ENCODE measurements at regions not wholly inside any gene's neighbourhood (a gene's known extent, or its start where the extent isn't known, plus 50 kb on each side); places are given as distances from the start of the nearest gene placed in this dataset.

DNA sequence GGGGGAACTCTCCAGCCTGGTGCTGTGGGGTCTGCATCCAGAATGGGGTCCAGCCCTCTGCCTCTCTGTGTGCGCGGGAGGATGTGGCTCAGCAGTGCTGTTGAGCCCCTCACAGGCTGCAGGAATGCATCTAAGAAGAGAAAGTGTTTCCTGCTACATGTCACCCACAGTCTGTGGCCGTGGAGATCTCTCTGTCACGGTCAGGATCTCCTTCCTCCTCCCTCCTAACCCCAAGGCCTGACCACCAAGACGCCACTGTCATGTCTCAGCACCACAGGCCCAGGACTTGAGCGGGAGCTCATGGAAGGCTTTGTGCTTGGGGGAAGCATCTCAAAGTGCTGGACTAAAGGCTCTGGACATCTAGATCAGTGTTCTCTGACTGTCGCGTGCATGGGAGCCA lies 90.1 kb downstream of the SREK1 start:
- no peak for TF ChIP-seq YY1 (IDR thresholded peaks at IDR 0.05)
- TF ChIP-seq, protein P1, sequence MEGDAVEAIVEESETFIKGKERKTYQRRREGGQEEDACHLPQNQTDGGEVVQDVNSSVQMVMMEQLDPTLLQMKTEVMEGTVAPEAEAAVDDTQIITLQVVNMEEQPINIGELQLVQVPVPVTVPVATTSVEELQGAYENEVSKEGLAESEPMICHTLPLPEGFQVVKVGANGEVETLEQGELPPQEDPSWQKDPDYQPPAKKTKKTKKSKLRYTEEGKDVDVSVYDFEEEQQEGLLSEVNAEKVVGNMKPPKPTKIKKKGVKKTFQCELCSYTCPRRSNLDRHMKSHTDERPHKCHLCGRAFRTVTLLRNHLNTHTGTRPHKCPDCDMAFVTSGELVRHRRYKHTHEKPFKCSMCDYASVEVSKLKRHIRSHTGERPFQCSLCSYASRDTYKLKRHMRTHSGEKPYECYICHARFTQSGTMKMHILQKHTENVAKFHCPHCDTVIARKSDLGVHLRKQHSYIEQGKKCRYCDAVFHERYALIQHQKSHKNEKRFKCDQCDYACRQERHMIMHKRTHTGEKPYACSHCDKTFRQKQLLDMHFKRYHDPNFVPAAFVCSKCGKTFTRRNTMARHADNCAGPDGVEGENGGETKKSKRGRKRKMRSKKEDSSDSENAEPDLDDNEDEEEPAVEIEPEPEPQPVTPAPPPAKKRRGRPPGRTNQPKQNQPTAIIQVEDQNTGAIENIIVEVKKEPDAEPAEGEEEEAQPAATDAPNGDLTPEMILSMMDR (IDR thresholded peaks at IDR 0.05; ENCODE audit: low read depth, low read length, missing input control), result no peak
- no peak for TF ChIP-seq EGR1 (IDR thresholded peaks at IDR 0.05; ENCODE audit: low read depth in 2 of 2)
- TF ChIP-seq RAD21 (IDR thresholded peaks at IDR 0.05), result no peak
- no peak for TF ChIP-seq GABPA (IDR thresholded peaks at IDR 0.05 in 1 of 2, conservative IDR thresholded peaks at IDR 0.05 in 1 of 2)
- TF ChIP-seq SP1 (IDR thresholded peaks at IDR 0.05), result no peak

Data from liver (tissue), 3 donors.